A673 (cell line): ENCODE measurements at regions not wholly inside any gene's neighbourhood (a gene's known extent, or its start where the extent isn't known, plus 50 kb on each side); places are given as distances from the start of the nearest gene placed in this dataset.

ENCODE experiments used
- BruUV-seq: library from RNA; stranded (reverse); fragments of 400-500 nt; replicated peaks from 2 replicates; lab custom pipeline; 2021; lab: Mats Ljungman, UMichigan
- CTCF ChIA-PET: fragments of 300-600 bp; sonication (Branson Sonifier 250); formaldehyde crosslinking; loops from one replicate; lab custom pipeline; 2022; ENCODE audit warnings: antibody characterized with exemption; lab: Charles Lee
- POLR2A ChIA-PET: fragments of 300-600 bp; sonication (Branson Sonifier 250); formaldehyde crosslinking; loops from one replicate; lab custom pipeline; 2022; ENCODE audit warnings: antibody characterized with exemption; ENCODE audit not compliant: low non-redundant PET; lab: Charles Lee
- DNase-seq: peaks from one replicate; pipeline ENCODE4 v3.0.0-alpha.2; 2015; ENCODE audit warnings: low spot score
- H3K27ac ChIP-seq: fragments of 200-600 bp; sonication (generic); 2 replicates; pipeline ENCODE4 v1.5.1; 2016; ENCODE audit warnings: mixed run types, low read depth, mild to moderate bottlenecking, mixed read lengths, antibody characterized with exemption, low read length; ENCODE audit not compliant: poor library complexity, severe bottlenecking
- H3K27me3 ChIP-seq: fragments of 200-600 bp; sonication (generic); replicated peaks from 2 replicates; pipeline ENCODE4 v1.6.1; 2017; ENCODE audit warnings: mixed run types, low read depth, mild to moderate bottlenecking, mixed read lengths, antibody characterized with exemption, low read length; ENCODE audit not compliant: insufficient read depth, poor library complexity
- H3K36me3 ChIP-seq: fragments of 200-600 bp; sonication (generic); 2 replicates; pipeline ENCODE4 v1.6.1; 2016; ENCODE audit warnings: mixed run types, mild to moderate bottlenecking, mixed read lengths, antibody characterized with exemption, low read length; ENCODE audit not compliant: insufficient read depth, poor library complexity, severe bottlenecking
- H3K4me1 ChIP-seq: fragments of 200-600 bp; sonication (generic); 2 replicates; pipeline ENCODE4 v1.6.1; 2017; ENCODE audit warnings: mixed run types, mild to moderate bottlenecking, mixed read lengths, antibody characterized with exemption, low read length; ENCODE audit not compliant: insufficient read depth, poor library complexity, severe bottlenecking
- H3K4me3 ChIP-seq: fragments of 200-600 bp; sonication (generic); 2 replicates; pipeline ENCODE4 v1.5.1; 2016; ENCODE audit warnings: low read depth, mixed run types, mild to moderate bottlenecking, mixed read lengths, low read length; ENCODE audit not compliant: poor library complexity, severe bottlenecking
- H3K9me3 ChIP-seq: fragments of 200-600 bp; sonication (generic); 2 replicates; pipeline ENCODE4 v1.6.1; 2016; ENCODE audit warnings: mixed run types, low read depth, mild to moderate bottlenecking, mixed read lengths, antibody characterized with exemption, low read length; ENCODE audit not compliant: poor library complexity, severe bottlenecking
- CTCF ChIP-seq: fragments of 300-800, 200-600 bp; sonication (generic); conservative IDR thresholded peaks from 2 replicates; pipeline ENCODE4 v1.5.1; 2017; ENCODE audit warnings: low read depth, mild to moderate bottlenecking, antibody characterized with exemption, low read length, moderate library complexity, mixed read lengths
- EZH2 ChIP-seq: fragments of 200-600 bp; sonication (generic); IDR thresholded peaks from 2 replicates; pipeline ENCODE4 v1.6.1; 2017; ENCODE audit warnings: borderline replicate concordance, low read depth, mild to moderate bottlenecking, mixed read lengths, antibody characterized with exemption, low read length; ENCODE audit not compliant: poor library complexity, severe bottlenecking
- intact Hi-C: fragments of 100-400 bp; cut with micrococcal nuclease; formaldehyde crosslinking; loops from one replicate; pipeline ENCODE4 v1.10.0; 2022; ENCODE audit not compliant: unreplicated experiment

- H3K4me1 ChIP-seq, result peaks cover 18% of the 10 kb centered on the region
- no peak overlapping the region for H3K4me3 ChIP-seq
- H3K9me3 ChIP-seq, result no peaks in the 10 kb centered on the region
- CTCF ChIA-PET, result no interaction called here
- BruUV-seq, result no TSS peak
- H3K27me3 ChIP-seq, result no peaks in the 10 kb centered on the region
- TF ChIP-seq EZH2, result no peak
- no peak for TF ChIP-seq CTCF
- DNase-seq, result peak; percentile 64
- no peaks in the 10 kb centered on the region for H3K36me3 ChIP-seq
- intact Hi-C loops, result no loop called here
- POLR2A ChIA-PET, result no interaction called here
- H3K27ac ChIP-seq, result no peak overlapping the region
Measured at GRCh38 chr3:30526031-30526430, 80.4 kb upstream of the TGFBR2 start.

GRCh38 chr3:30527186-30527585 is 79.2 kb upstream of the TGFBR2 start:
- H3K4me3 ChIP-seq, result no peak overlapping the region
- no peaks in the 10 kb centered on the region for H3K36me3 ChIP-seq
- no TSS peak for BruUV-seq
- TF ChIP-seq CTCF, result no peak
- no peak for TF ChIP-seq EZH2
- no peaks in the 10 kb centered on the region for H3K27me3 ChIP-seq
- POLR2A ChIA-PET, result no interaction called here
- peaks cover 18% of the 10 kb centered on the region for H3K4me1 ChIP-seq
- H3K9me3 ChIP-seq, result no peaks in the 10 kb centered on the region
- H3K27ac ChIP-seq, result no peak overlapping the region
- intact Hi-C loops, result no loop called here
- CTCF ChIA-PET, result no interaction called here
- DNase-seq, result no peak

- intact Hi-C loops, result no loop called here
- no peaks in the 10 kb centered on the region for H3K9me3 ChIP-seq
- no peaks in the 10 kb centered on the region for H3K27me3 ChIP-seq
- H3K36me3 ChIP-seq, result no peaks in the 10 kb centered on the region
- CTCF ChIA-PET, result no interaction called here
- no peak overlapping the region for H3K27ac ChIP-seq
- POLR2A ChIA-PET, result interaction anchor here (0.8 kb wide), 1 partner anchor 16 kb away, joined by 4 read pairs; no protein-coding TSS in a partner anchor
- H3K4me3 ChIP-seq, result no peak overlapping the region
- no peak for TF ChIP-seq CTCF
- peaks cover 18% of the 10 kb centered on the region for H3K4me1 ChIP-seq
- no peak for DNase-seq
- no TSS peak for BruUV-seq
Measured at GRCh38 chr3:30527720-30528119, 78.7 kb upstream of the TGFBR2 start.
